K562 (cell line): ENCODE measurements at regions not wholly inside any gene's neighbourhood (a gene's known extent, or its start where the extent isn't known, plus 50 kb on each side); places are given as distances from the start of the nearest gene placed in this dataset.

ENCODE experiments used
- ATAC-seq: fragments of 200-7000 bp; cut with Tn5 transposase; 3 replicates; pipeline ENCODE4 v1.9.1; 2020; ENCODE audit warnings: moderate library complexity
- BruUV-seq: library from RNA; stranded (reverse); fragments of 400-500 nt; replicated peaks from 2 replicates; lab custom pipeline; 2021; lab: Mats Ljungman, UMichigan
- CTCF ChIA-PET: fragments of 300-600 bp; formaldehyde crosslinking; extraction: SDS; loops from one replicate; lab custom pipeline; 2021; ENCODE audit warnings: low intra/inter-chr PET ratio; lab: Yijun Ruan, JAX
- POLR2A ChIA-PET: fragments of 300-600, 350-650 bp; sonication (Branson Sonifier 250); formaldehyde crosslinking; extraction: SDS; loops from one replicate; lab custom pipeline; 2021; ENCODE audit warnings: antibody characterized with exemption, inconsistent platforms; lab: Yijun Ruan, JAX
- DNase-seq, 4 experiments: peaks; one replicate each; pipeline versions ENCODE4 v3.0.0 to v3.0.0-alpha.2; 2011 to 2018; ENCODE audit warnings: low spot score in 3 of 4, mixed read lengths in 3 of 4; ENCODE audit errors: extremely low read depth in 1 of 4
- FAIRE-seq: peaks from 2 replicates; lab custom pipeline; 2011; peaks lifted over from hg19 to GRCh38; lab: Jason Lieb, UNC
- H2AFZ ChIP-seq: 2 replicates; pipeline ENCODE4 v1.6.0; 2011; ENCODE audit warnings: low read depth, low read length, control low read depth, inconsistent platforms
- H3K27ac ChIP-seq: fragments of 200-600 bp; 3 replicates; pipeline ENCODE4 v1.8.0; 2011; ENCODE audit warnings: low read depth, mild to moderate bottlenecking, control low read depth, inconsistent platforms, low read length, moderate library complexity, mixed read lengths; ENCODE audit errors: extremely low read depth
- H3K27me3 ChIP-seq, 2 experiments: fragments of 300-600 bp in 1 of 2; 2 replicates in 1 of 2; 3 replicates in 1 of 2; pipeline versions ENCODE4 v1.6.0 to v1.8.0; 2011; ENCODE audit warnings: inconsistent platforms in 2 of 2, low read length in 2 of 2, mild to moderate bottlenecking in 1 of 2, mixed read lengths in 1 of 2, moderate library complexity in 1 of 2; ENCODE audit not compliant: control insufficient read depth in 2 of 2, insufficient read depth in 2 of 2
- H3K36me3 ChIP-seq: fragments of 300-600 bp; 3 replicates; pipeline ENCODE4 v1.8.0; 2011; ENCODE audit warnings: mild to moderate bottlenecking, low read length, inconsistent platforms; ENCODE audit not compliant: control insufficient read depth, insufficient read depth
- H3K4me1 ChIP-seq, 2 experiments: fragments of 200-600 bp in 1 of 2; replicated peaks in 1 of 2; 2 replicates in 1 of 2; 3 replicates in 1 of 2; pipeline versions ENCODE4 v1.5.1 to v1.8.0; 2011; ENCODE audit warnings: inconsistent platforms in 2 of 2, low read length in 2 of 2, mild to moderate bottlenecking in 1 of 2, mixed read lengths in 1 of 2, moderate library complexity in 1 of 2; ENCODE audit not compliant: control insufficient read depth in 2 of 2, insufficient read depth in 2 of 2
- H3K4me2 ChIP-seq: 2 replicates; pipeline ENCODE4 v1.6.1; 2011; ENCODE audit warnings: low read length, control low read depth, inconsistent platforms, mixed read lengths; ENCODE audit not compliant: insufficient read depth
- H3K4me3 ChIP-seq: fragments of 200-600 bp; sonication (generic), shearing (Covaris generic); 2 replicates; pipeline ENCODE4 v1.5.1; 2016; ENCODE audit warnings: control low read depth, inconsistent platforms
- H3K79me2 ChIP-seq: fragments of 200-600 bp; 3 replicates; pipeline ENCODE4 v1.8.0; 2011; ENCODE audit warnings: low read length, inconsistent platforms; ENCODE audit not compliant: control insufficient read depth, insufficient read depth
- H3K9ac ChIP-seq, 2 experiments: 2 replicates each; pipeline versions ENCODE4 v1.6.0 to v1.6.1; 2011; ENCODE audit warnings: low read depth in 2 of 2, low read length in 2 of 2, control low read depth in 1 of 2, inconsistent platforms in 1 of 2, mild to moderate bottlenecking in 1 of 2, mixed read lengths in 1 of 2; ENCODE audit not compliant: insufficient read depth in 1 of 2
- H3K9me1 ChIP-seq: one replicate; pipeline ENCODE4 v1.6.0; 2011; ENCODE audit warnings: inconsistent platforms, mild to moderate bottlenecking, low read length, moderate library complexity; ENCODE audit not compliant: control insufficient read depth, insufficient read depth
- H3K9me3 ChIP-seq: replicated peaks from 2 replicates; pipeline ENCODE4 v1.5.1; 2011; ENCODE audit warnings: low read depth, low read length, inconsistent platforms; ENCODE audit not compliant: control insufficient read depth, insufficient read depth
- H4K20me1 ChIP-seq: replicated peaks from 2 replicates; pipeline ENCODE4 v1.6.1; 2011; ENCODE audit warnings: low read length, inconsistent platforms, mixed read lengths; ENCODE audit not compliant: control insufficient read depth, insufficient read depth
- ATF7 ChIP-seq: fragments of 450-650 bp; IDR thresholded peaks from 2 replicates; pipeline ENCODE4 v1.7.1; 2014; ENCODE audit warnings: mild to moderate bottlenecking, moderate library complexity
- DMBX1 ChIP-seq: fragments of 250-450 bp; sonication (Bioruptor Pico); IDR thresholded peaks from 2 replicates; pipeline ENCODE4 v1.8.0; 2022; ENCODE audit warnings: inconsistent platforms, mild to moderate bottlenecking, moderate library complexity, borderline replicate concordance
- DNMT1 ChIP-seq: fragments of 450-650 bp; IDR thresholded peaks from 2 replicates; pipeline ENCODE4 v1.6.1; 2016; ENCODE audit warnings: antibody characterized with exemption, mild to moderate bottlenecking
- E2F3 ChIP-seq: fragments of 250-450 bp; sonication (Bioruptor Pico); IDR thresholded peaks from 2 replicates; pipeline ENCODE4 v1.4.0; 2020; ENCODE audit warnings: mild to moderate bottlenecking
- ELK1 ChIP-seq: sonication (generic); formaldehyde crosslinking; IDR thresholded peaks from 2 replicates; pipeline ENCODE4 v1.8.1; 2022; ENCODE audit warnings: missing genetic modification reagents
- GABPA ChIP-seq: fragments of 200-800 bp; sonication (Bioruptor generic); conservative IDR thresholded peaks from 2 replicates; pipeline ENCODE4 v1.6.1; 2016; ENCODE audit warnings: low read depth, missing genetic modification characterization, missing compliant biosample characterization
- KLF10 ChIP-seq: fragments of 250-450 bp; sonication (Bioruptor Pico); IDR thresholded peaks from 2 replicates; pipeline ENCODE4 v1.6.1; 2021; ENCODE audit warnings: matching md5 sums
- NR4A1 ChIP-seq, 2 experiments: fragments of 250-450 bp in 1 of 2; fragments of 450-650 bp in 1 of 2; sonication (Bioruptor Pico) in 1 of 2; IDR thresholded peaks; 2 replicates each; pipeline versions ENCODE4 v1.4.0 to v1.6.1; 2016 to 2020; ENCODE audit warnings: mild to moderate bottlenecking in 2 of 2, missing compliant biosample characterization in 1 of 2, missing genetic modification characterization in 1 of 2, moderate library complexity in 1 of 2
- OTX1 ChIP-seq: fragments of 450-650 bp; formaldehyde crosslinking; IDR thresholded peaks from 2 replicates; pipeline ENCODE4 v1.4.0; 2022; ENCODE audit warnings: mild to moderate bottlenecking
- PCBP2 ChIP-seq: fragments of 200-400 bp; formaldehyde crosslinking; IDR thresholded peaks from 2 replicates; pipeline ENCODE4 v1.6.1; 2018; ENCODE audit warnings: low read length, low read depth, mild to moderate bottlenecking, moderate library complexity; ENCODE audit not compliant: poor library complexity, severe bottlenecking
- PRPF4 ChIP-seq: fragments of 200-400 bp; formaldehyde crosslinking; IDR thresholded peaks from one replicate; pipeline ENCODE4 v1.6.1; 2017; ENCODE audit warnings: low read length, low read depth, mild to moderate bottlenecking; ENCODE audit not compliant: insufficient read depth, poor library complexity, severe bottlenecking
- PTRF ChIP-seq: fragments of 450-650 bp; IDR thresholded peaks from 2 replicates; pipeline ENCODE4 v1.6.1; 2016; ENCODE audit warnings: mild to moderate bottlenecking, missing genetic modification characterization, missing compliant biosample characterization
- SNIP1 ChIP-seq: fragments of 450-650 bp; IDR thresholded peaks from 2 replicates; pipeline ENCODE4 v1.7.1; 2017; ENCODE audit warnings: low read depth, mild to moderate bottlenecking
- TCF15 ChIP-seq: fragments of 250-450 bp; sonication (Bioruptor Pico); IDR thresholded peaks from 2 replicates; pipeline ENCODE4 v1.8.0; 2022; ENCODE audit warnings: moderate library complexity, mild to moderate bottlenecking, inconsistent platforms
- ZNF217 ChIP-seq: sonication (generic); formaldehyde crosslinking; IDR thresholded peaks from 2 replicates; pipeline ENCODE4 v1.8.0; 2022; ENCODE audit warnings: mild to moderate bottlenecking, missing genetic modification reagents
- ZNF444 ChIP-seq: fragments of 250-450 bp; sonication (Bioruptor Pico); IDR thresholded peaks from 2 replicates; pipeline ENCODE4 v1.4.0; 2020; ENCODE audit warnings: mild to moderate bottlenecking, moderate library complexity
- ZNF76 ChIP-seq: fragments of 250-450 bp; sonication (Bioruptor Pico); IDR thresholded peaks from 2 replicates; pipeline ENCODE4 v1.4.0; 2020; ENCODE audit warnings: mild to moderate bottlenecking, moderate library complexity, borderline replicate concordance
- ZNF79 ChIP-seq: fragments of 250-450 bp; sonication (Bioruptor Pico); IDR thresholded peaks from 2 replicates; pipeline ENCODE4 v1.4.0; 2020; ENCODE audit warnings: low read depth, mild to moderate bottlenecking, moderate library complexity
- WGBS: fragments of 100-300 bp; shearing (Covaris generic); methylation state at CpG from one replicate; pipeline ENCODE4 v1.1.6; 2016; ENCODE audit warnings: low coverage, mixed read lengths; ENCODE audit not compliant: insufficient coverage; ENCODE audit errors: missing lambda C conversion rate; 5-methylcytosine and 5-hydroxymethylcytosine counted together
- in situ Hi-C: fragments of 300-500 bp; cut with MboI; formaldehyde crosslinking; loops from 4 replicates; pipeline ENCODE4 v1.15.0; 2018; ENCODE audit warnings: inconsistent platforms, mixed read lengths
- intact Hi-C: fragments of 100-400 bp; cut with micrococcal nuclease; formaldehyde crosslinking; loops from 2 replicates; pipeline ENCODE4 v1.14.2; 2022

- TF ChIP-seq ATF7 (no peak), PTRF (tag) (no peak)
These were observed 51.8 kb upstream of the PPP2R2D start (continued) for GRCh38 chr10:131848741-131849590.

- in situ Hi-C loops = no loop called here
- CTCF ChIA-PET = no interaction called here
- TF ChIP-seq PRPF4 (no peak), PCBP2 (no peak), KLF10 (CRISPR knock-in tag) (no peak), OTX1 (CRISPR knock-in tag) (no peak), ZNF76 (no peak), DMBX1 (no peak), ZNF79 (CRISPR knock-in tag) (no peak), E2F3 (no peak), ZNF444 (no peak), SNIP1 (no peak), NR4A1 (CRISPR knock-in tag; IDR thresholded peaks at IDR 0.05) (no peak), NR4A1 (tag; IDR thresholded peaks at IDR 0.05) (no peak), TCF15 (CRISPR knock-in tag) (no peak), ELK1 (CRISPR knock-in tag) (no peak), ZNF217 (CRISPR knock-in tag) (no peak), GABPA (tag) (no peak), DNMT1 (no peak)
- TF ChIP-seq, all 486 proteins: peak for 0
- H3K36me3 ChIP-seq = no peaks in the 10 kb centered on the region
- no peak for FAIRE-seq
- WGBS = under 1% methylated on average over 20 of the region's 29 CpGs
- H3K9ac ChIP-seq = no peak overlapping the region
- no peak overlapping the region for H2AFZ ChIP-seq
- H3K27ac ChIP-seq = no peak overlapping the region
- no peaks in the 10 kb centered on the region for H3K9me1 ChIP-seq
- H3K4me1 ChIP-seq = peaks cover 0 to 14% of the 10 kb centered on the region in 2 experiments; a peak in 2 of 5 replicates
- H3K27me3 ChIP-seq = peaks cover 10 to 70% of the 10 kb centered on the region in 2 experiments; a peak in 4 of 5 replicates
- no peaks in the 10 kb centered on the region for H4K20me1 ChIP-seq
- no peak for DNase-seq
- POLR2A ChIA-PET = no interaction called here
- no peak overlapping the region for H3K4me3 ChIP-seq
- H3K4me2 ChIP-seq = no peak overlapping the region
- BruUV-seq = no TSS peak
- no peaks in the 10 kb centered on the region for H3K9me3 ChIP-seq
- intact Hi-C loops = no loop called here
- H3K79me2 ChIP-seq = no peaks in the 10 kb centered on the region
- no peak for ATAC-seq
These were observed 51.0 kb upstream of the PPP2R2D start for GRCh38 chr10:131849591-131850382.
